ENCODE measurements at regions not wholly inside any gene's neighbourhood (a gene's known extent, or its start where the extent isn't known, plus 50 kb on each side); places are given as distances from the start of the nearest gene placed in this dataset.
"Not testable (repeated sequence)": the region's sequence is repeated elsewhere in the genome, so short reads cannot be mapped to it uniquely, and the experiment has no call there.

DNA sequence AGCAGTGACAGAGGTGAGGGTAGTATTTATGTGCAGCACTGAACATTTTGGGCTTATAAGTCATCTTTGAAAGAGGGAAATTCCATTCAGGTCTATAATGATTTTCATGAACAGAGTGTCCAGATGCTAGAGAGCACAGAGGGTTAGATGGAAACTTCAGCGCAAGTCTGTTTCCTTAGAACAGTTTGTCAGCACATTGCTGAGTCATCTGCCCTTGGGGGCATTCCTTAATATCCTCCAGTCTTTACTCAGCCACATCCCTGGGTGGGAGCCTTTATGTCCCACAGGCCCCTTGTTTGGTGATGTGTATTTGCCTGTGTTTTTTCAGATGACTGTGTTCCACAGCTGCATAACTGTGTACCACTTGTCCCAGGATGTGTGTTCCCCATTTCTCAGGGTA is 138.5 kb upstream of the S1PR3 start:
- peak overlapping the region; percentile 28 for H3K4me2 ChIP-seq

DNA sequence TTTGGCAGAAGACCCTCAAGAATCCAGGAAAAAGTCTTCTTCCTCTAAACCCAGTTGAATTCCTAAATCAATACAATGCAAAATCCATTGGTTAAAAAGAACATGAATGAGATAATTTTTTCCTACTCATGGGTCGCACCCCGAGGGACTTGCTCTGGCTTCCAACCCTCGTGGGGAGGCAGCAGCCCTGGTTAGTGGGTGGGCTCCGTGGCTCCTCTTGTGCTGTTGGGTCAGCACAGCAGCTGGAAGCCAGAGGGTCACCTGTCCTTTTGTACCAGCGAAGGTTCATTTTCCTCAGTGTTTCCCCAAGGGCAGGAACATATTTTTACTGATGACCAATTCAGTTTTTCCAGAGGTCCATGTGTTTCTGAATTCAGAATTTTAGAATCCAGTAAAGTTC is 120.6 kb upstream of the S1PR3 start:
- Histone ChIP-seq H3K4me2 (no peak overlapping the region), H3K4me1 (no peaks in the 10 kb centered on the region), H3K36me3 (no peaks in the 10 kb centered on the region), H3K4me3 (no peak overlapping the region), H4K20me1 (no peaks in the 10 kb centered on the region), H3K27ac (no peak overlapping the region), H3K9me3 (peaks cover 9% of the 10 kb centered on the region; the same call in 1 of the 2 replicates), H3K27me3 (no peaks in the 10 kb centered on the region), H3K9ac (no peak overlapping the region)
- no peak for TF ChIP-seq Cebpa-rat (IDR thresholded peaks at IDR 0.05)

More for the DNA sequence above, 138.5 kb upstream of the S1PR3 start:
- no peak for TF ChIP-seq Cebpa-rat (IDR thresholded peaks at IDR 0.05)
- Histone ChIP-seq H3K4me1 (peaks cover 19% of the 10 kb centered on the region), H3K27ac (no peak overlapping the region), H3K27me3 (no peaks in the 10 kb centered on the region), H3K4me3 (no peak overlapping the region), H4K20me1 (no peaks in the 10 kb centered on the region), H3K9me3 (peaks cover 36% of the 10 kb centered on the region), H3K36me3 (no peaks in the 10 kb centered on the region), H3K9ac (no peak overlapping the region)

DNA sequence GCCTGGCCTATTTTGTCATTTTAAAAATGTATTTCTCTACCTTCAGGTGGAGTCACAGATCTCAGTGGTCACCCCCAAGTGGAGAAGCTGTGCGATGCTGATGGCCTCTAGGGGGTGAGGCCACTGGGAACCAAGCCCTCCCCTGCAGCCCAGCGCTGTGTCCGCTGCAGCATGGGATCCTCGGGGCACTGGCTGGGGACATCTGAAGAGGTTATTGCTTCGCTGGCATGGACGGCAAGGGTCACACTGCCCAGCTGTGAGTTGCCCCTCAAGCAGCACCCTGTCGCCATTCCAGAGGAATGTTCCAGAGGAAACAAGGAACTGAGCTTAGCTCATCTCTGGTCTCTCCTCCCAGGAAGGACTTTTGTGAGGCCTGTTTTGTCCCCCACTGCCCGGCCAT is 119.6 kb upstream of the S1PR3 start:
- Histone ChIP-seq H3K27ac (no peak overlapping the region), H3K27me3 (no peaks in the 10 kb centered on the region), H3K9me3 (peaks cover 9% of the 10 kb centered on the region; the same call in 1 of the 2 replicates), H4K20me1 (no peaks in the 10 kb centered on the region), H3K4me3 (no peak overlapping the region), H3K36me3 (no peaks in the 10 kb centered on the region), H3K4me2 (no peak overlapping the region), H3K9ac (no peak overlapping the region), H3K4me1 (no peaks in the 10 kb centered on the region)
- TF ChIP-seq Cebpa-rat (IDR thresholded peaks at IDR 0.05), result no peak

DNA sequence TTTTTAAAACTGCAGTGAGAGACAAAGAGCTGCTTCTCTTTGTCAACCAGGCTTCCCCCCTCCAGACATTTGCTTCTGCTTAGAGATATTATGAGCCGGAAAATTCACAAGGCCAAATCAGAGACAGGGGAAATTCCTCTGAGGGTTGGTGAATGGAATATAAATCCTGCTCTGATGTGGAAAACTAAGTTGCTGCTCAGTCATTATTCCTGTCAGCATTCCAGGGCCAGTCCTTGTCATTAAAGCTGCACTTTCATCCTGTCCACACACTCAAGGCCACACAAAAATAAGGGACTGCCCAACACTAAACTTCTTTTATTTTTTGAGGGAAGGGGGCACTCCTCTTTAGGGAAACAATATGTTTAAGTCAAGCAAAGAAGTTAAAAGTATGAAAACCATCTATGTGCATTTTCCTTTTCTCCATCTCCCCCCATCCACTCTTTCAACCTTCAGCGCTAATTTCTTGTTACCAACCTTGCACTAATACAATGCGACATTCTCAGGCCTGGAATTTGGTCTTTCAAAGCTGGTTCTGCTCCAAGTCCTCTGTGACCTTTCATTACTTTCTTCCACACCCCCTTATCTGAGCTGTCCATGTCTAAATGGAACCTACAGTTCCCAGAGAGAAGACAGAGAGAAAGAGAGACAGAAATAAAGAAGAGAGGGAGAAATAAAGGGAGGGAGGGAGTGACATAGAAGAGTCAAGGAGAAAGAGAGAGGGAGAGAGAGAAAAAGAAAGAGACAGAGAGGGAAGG is 118.9 kb upstream of the S1PR3 start:
- no peaks in the 10 kb centered on the region for H3K27me3 ChIP-seq
- no peak overlapping the region for H3K4me2 ChIP-seq
- TF ChIP-seq Cebpa-rat (IDR thresholded peaks at IDR 0.05), result no peak
- no peak overlapping the region for H3K27ac ChIP-seq
- no peaks in the 10 kb centered on the region for H4K20me1 ChIP-seq
- H3K9ac ChIP-seq, result no peak overlapping the region
- peaks cover 9% of the 10 kb centered on the region; the same call in 1 of the 2 replicates for H3K9me3 ChIP-seq
- no peaks in the 10 kb centered on the region for H3K36me3 ChIP-seq
- H3K4me3 ChIP-seq, result no peak overlapping the region
- no peaks in the 10 kb centered on the region for H3K4me1 ChIP-seq

DNA sequence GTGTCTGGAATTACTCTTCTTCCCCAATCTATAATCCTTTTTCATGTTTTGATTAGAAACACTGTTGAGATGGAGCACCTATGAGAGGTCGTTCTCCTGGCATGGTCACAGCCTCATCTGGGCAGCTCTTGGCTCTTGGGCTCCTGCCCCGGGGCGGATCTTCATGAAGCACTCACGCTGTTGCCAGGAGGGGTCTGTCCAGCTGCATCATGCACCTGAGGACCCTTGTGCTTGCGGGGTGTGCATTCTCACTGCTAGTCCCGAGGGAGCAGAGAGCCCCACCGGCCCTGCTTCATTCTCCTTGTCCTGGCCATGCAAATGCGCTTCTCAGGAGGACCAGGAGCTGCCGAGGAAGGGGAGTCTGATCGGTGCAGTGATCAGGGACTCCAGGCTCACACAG is 117.6 kb upstream of the S1PR3 start:
- peaks cover 9% of the 10 kb centered on the region; the same call in 1 of the 2 replicates for H3K9me3 ChIP-seq
- H3K9ac ChIP-seq, result no peak overlapping the region
- no peaks in the 10 kb centered on the region for H3K4me1 ChIP-seq
- H3K27me3 ChIP-seq, result no peaks in the 10 kb centered on the region
- TF ChIP-seq Cebpa-rat (IDR thresholded peaks at IDR 0.05), result no peak
- H3K27ac ChIP-seq, result no peak overlapping the region
- no peaks in the 10 kb centered on the region for H3K36me3 ChIP-seq
- H3K4me3 ChIP-seq, result no peak overlapping the region
- H3K4me2 ChIP-seq, result no peak overlapping the region
- no peaks in the 10 kb centered on the region for H4K20me1 ChIP-seq

DNA sequence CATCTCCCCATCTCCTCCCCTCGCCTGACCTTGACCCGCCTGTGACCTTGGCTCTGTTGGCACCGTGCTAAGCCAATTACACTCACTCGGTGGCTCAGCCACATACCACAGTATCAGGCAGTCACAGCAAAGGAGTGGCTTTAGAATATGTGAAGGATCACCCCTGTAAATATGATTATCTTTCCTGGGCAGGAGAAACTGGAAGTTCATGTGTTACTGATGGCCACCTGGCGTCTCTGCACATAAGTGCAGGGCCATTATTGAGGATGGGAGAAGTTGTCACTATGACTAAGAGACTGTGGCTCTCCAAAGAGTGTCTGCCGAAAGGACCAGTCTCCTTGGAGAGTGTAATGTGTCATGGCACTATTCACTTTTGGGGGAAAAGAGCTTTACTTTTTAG is 116.9 kb upstream of the S1PR3 start:
- Histone ChIP-seq H3K27me3 (no peaks in the 10 kb centered on the region), H4K20me1 (no peaks in the 10 kb centered on the region), H3K4me1 (no peaks in the 10 kb centered on the region), H3K36me3 (no peaks in the 10 kb centered on the region), H3K4me2 (no peak overlapping the region), H3K4me3 (no peak overlapping the region), H3K27ac (no peak overlapping the region), H3K9me3 (peaks cover 1% of the 10 kb centered on the region; the same call in 1 of the 2 replicates), H3K9ac (no peak overlapping the region)
- no peak for TF ChIP-seq Cebpa-rat (IDR thresholded peaks at IDR 0.05)

DNA sequence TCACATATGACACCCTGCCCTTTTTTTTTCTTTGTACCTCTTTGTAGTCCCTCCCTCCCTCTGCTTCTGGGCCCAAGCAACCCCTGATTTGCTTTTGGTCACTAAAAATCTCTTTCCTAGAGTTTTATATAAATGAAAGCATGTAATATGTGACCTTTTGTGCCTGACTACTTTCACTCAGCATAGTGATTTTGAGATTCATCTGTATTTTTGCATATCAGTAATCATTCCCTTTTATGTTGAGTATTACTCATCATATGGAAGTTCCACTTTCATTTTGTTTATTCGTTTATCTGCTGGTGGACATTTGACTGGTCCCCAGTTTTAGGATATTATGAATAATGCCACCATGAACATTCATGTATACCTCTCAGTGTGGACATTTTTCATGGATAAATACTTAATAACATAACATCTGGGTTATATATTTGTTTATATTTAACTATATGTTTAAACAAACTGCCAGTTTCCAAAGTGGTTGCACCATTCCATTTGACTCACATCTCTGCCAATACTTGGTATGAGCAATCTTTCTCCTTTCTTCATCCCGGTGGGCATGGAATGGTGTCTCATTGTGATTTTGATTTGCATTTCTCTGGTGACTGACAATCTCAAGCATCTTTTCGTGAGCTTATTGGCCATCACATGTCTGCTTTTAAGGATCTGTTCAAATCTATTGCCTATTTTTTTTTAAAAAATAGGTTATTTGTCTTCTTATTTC is 115.7 kb upstream of the S1PR3 start:
- Histone ChIP-seq H3K4me3 (no peak overlapping the region), H3K36me3 (no peaks in the 10 kb centered on the region), H3K4me2 (no peak overlapping the region), H3K9ac (no peak overlapping the region), H3K9me3 (no peaks in the 10 kb centered on the region), H3K27me3 (no peaks in the 10 kb centered on the region), H3K27ac (no peak overlapping the region), H3K4me1 (peaks cover 10% of the 10 kb centered on the region), H4K20me1 (no peaks in the 10 kb centered on the region)
- TF ChIP-seq Cebpa-rat (IDR thresholded peaks at IDR 0.05), result no peak

DNA sequence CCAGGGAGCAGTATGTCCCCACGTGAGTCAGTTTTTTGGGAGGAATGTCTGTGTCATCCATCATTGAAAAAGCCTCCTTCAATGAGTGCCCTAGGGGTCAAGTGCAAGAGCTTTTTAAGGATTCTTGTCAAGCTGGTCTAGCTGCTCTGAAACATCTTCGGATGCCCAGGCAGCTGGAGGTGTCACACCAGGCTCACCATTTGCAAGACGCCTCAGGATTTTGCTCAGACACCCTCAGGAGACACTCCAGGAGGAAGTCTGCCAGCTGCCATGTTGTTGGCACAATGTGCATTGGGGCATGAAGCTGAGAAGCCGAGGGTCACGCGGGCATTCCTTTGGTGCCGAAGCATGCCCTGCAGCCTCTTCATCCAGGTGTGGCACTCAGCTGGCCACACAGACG is 111.1 kb upstream of the S1PR3 start:
- Histone ChIP-seq H3K4me1 (peaks cover 27% of the 10 kb centered on the region), H4K20me1 (no peaks in the 10 kb centered on the region), H3K9ac (no peak overlapping the region), H3K4me2 (peak overlapping the region; percentile 51), H3K27ac (no peak overlapping the region), H3K4me3 (no peak overlapping the region), H3K9me3 (peaks cover 18% of the 10 kb centered on the region), H3K36me3 (no peaks in the 10 kb centered on the region), H3K27me3 (no peaks in the 10 kb centered on the region)
- TF ChIP-seq Cebpa-rat (IDR thresholded peaks at IDR 0.05), result no peak

DNA sequence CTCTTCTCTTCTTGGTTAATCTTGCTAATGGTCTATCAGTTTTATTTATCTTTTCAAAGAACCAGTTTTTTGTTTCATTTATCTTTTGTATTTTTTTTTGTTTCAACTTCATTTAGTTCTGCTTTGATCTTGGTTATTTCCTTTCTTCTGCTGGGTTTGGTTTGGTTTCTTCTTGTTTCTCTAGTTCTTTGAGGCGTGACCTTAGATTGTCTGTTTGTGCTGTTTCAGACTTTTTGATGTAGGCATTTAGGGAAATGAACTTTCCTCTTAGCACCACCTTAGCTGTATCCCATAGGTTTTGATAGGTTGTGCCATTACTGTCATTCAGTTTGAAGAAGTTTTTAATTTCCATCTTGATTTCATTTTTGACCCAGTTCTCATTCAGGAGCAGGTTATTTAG is 107.0 kb upstream of the S1PR3 start:
- peak overlapping the region; percentile 23; the same call in 1 of the 2 replicates for H3K4me2 ChIP-seq
- H3K4me3 ChIP-seq, H3K27me3 ChIP-seq, H4K20me1 ChIP-seq, H3K9ac ChIP-seq, H3K27ac ChIP-seq, H3K36me3 ChIP-seq: not testable (repeated sequence)
- H3K4me1 ChIP-seq, result peaks cover 33% of the 10 kb centered on the region
- peaks cover 35% of the 10 kb centered on the region for H3K9me3 ChIP-seq

DNA sequence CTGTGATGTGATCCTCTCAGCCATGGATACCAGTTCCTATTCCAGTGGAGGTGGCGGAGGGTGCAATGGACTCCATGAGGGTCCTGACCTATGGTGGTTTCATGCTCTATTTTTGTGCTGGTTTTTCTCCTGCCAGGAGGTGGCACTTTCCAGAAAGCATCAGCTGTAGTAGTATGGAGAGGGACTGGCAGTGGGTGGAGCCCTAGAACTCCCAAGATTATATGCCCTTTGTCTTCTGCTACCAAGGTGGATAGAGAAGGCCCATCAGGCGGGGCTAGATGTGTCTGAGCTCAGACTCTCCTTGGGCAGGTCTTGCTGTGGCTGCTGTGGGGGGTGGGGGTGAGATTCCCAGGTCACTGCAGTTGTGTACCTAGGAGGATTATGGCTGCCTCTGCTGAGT is 104.5 kb upstream of the S1PR3 start:
- H3K9ac ChIP-seq, H3K36me3 ChIP-seq, H3K4me2 ChIP-seq, H3K27me3 ChIP-seq, H3K4me3 ChIP-seq, H4K20me1 ChIP-seq, H3K27ac ChIP-seq: not testable (repeated sequence)
- peaks cover 30% of the 10 kb centered on the region for H3K4me1 ChIP-seq
- peaks cover 35% of the 10 kb centered on the region for H3K9me3 ChIP-seq
